H1 (cell line): ENCODE measurements at regions not wholly inside any gene's neighbourhood (a gene's known extent, or its start where the extent isn't known, plus 50 kb on each side); places are given as distances from the start of the nearest gene placed in this dataset.

ENCODE experiments used
- RAD21 ChIP-seq, 2 experiments: IDR thresholded peaks in 1 of 2; conservative IDR thresholded peaks in 1 of 2; 2 replicates each; pipeline ENCODE4 v1.6.1; 2011; ENCODE audit warnings: low read depth in 2 of 2, low read length in 2 of 2, improper control_type of control experiment in 1 of 2, inconsistent platforms in 1 of 2, mild to moderate bottlenecking in 1 of 2, moderate library complexity in 1 of 2
- TF ChIP-seq, protein P1 (sequence below): IDR thresholded peaks from 2 replicates; pipeline ENCODE4 v1.6.1; 2012; ENCODE audit warnings: inconsistent platforms

GRCh38 chr3:127462111-127462655 lies 128.3 kb downstream of the TPRA1 start (continued):
- TF ChIP-seq, protein P1, sequence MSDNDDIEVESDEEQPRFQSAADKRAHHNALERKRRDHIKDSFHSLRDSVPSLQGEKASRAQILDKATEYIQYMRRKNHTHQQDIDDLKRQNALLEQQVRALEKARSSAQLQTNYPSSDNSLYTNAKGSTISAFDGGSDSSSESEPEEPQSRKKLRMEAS = peak; percentile 49; the same call in 1 of the 2 replicates
- TF ChIP-seq RAD21 (IDR thresholded peaks at IDR 0.05 in 1 of 2, conservative IDR thresholded peaks at IDR 0.05 in 1 of 2; ENCODE audit: low read depth in 2 of 2, low read length in 2 of 2) = no peak
